ENCODE measurements at regions not wholly inside any gene's neighbourhood (a gene's known extent, or its start where the extent isn't known, plus 50 kb on each side); places are given as distances from the start of the nearest gene placed in this dataset.

- Histone ChIP-seq H4K20me1 (ENCODE audit: insufficient read depth, poor library complexity, severe bottlenecking) (no peaks in the 10 kb centered on the region), H3K9me3 (ENCODE audit: low read depth) (no peaks in the 10 kb centered on the region), H3K79me2 (no peaks in the 10 kb centered on the region), H3K36me3 (replicated peaks; ENCODE audit: insufficient read depth, low read depth) (no peaks in the 10 kb centered on the region), H3K4me3 (no peak overlapping the region), H2AFZ (no peak overlapping the region), H3K27ac (no peak overlapping the region), H3K4me1 (ENCODE audit: insufficient read depth) (peaks cover 5% of the 10 kb centered on the region), H3K4me2 (no peak overlapping the region), H3K9me2 (replicated peaks; ENCODE audit: insufficient read depth) (no peaks in the 10 kb centered on the region), H3K27me3 (peaks cover 20% of the 10 kb centered on the region)
- TF ChIP-seq CTCF (IDR thresholded peaks at IDR 0.05; ENCODE audit: poor library complexity) (no peak), EZH2 (IDR thresholded peaks at IDR 0.05; ENCODE audit: borderline replicate concordance) (no peak), EZH2phosphoT487 (IDR thresholded peaks at IDR 0.05; ENCODE audit: low read depth, severe bottlenecking, unreplicated experiment) (no peak)
- DNase-seq (ENCODE audit: low spot score): no peak
- WGBS (ENCODE audit: low lambda C conversion rate, missing lambda C conversion rate): 59% methylated on average over 5 of the region's 5 CpGs
These were observed 87.3 kb upstream of the CTTNBP2NL start for GRCh38 chr1:112308716-112309115.

GRCh38 chr1:112309499-112309898 is 86.5 kb upstream of the CTTNBP2NL start:
- Histone ChIP-seq H3K9me2 (replicated peaks; ENCODE audit: insufficient read depth) (no peaks in the 10 kb centered on the region), H3K27ac (no peak overlapping the region), H3K36me3 (replicated peaks; ENCODE audit: insufficient read depth, low read depth) (no peaks in the 10 kb centered on the region), H3K4me1 (ENCODE audit: insufficient read depth) (no peaks in the 10 kb centered on the region), H3K27me3 (peaks cover 20% of the 10 kb centered on the region), H3K4me2 (no peak overlapping the region), H3K9me3 (ENCODE audit: low read depth) (no peaks in the 10 kb centered on the region), H2AFZ (no peak overlapping the region), H4K20me1 (ENCODE audit: insufficient read depth, poor library complexity, severe bottlenecking) (no peaks in the 10 kb centered on the region), H3K79me2 (no peaks in the 10 kb centered on the region), H3K4me3 (no peak overlapping the region)
- TF ChIP-seq CTCF (IDR thresholded peaks at IDR 0.05; ENCODE audit: poor library complexity) (no peak), EZH2 (IDR thresholded peaks at IDR 0.05; ENCODE audit: borderline replicate concordance) (no peak), EZH2phosphoT487 (IDR thresholded peaks at IDR 0.05; ENCODE audit: low read depth, severe bottlenecking, unreplicated experiment) (no peak)
- 94% methylated on average over 5 of the region's 5 CpGs for WGBS (ENCODE audit: low lambda C conversion rate, missing lambda C conversion rate)
- no peak for DNase-seq (ENCODE audit: low spot score)

- no peak for DNase-seq (ENCODE audit: low spot score)
- no peak overlapping the region for H3K27ac ChIP-seq
- 53% methylated on average over 5 of the region's 5 CpGs for WGBS (ENCODE audit: low lambda C conversion rate, missing lambda C conversion rate)
- no peaks in the 10 kb centered on the region for H4K20me1 ChIP-seq (ENCODE audit: insufficient read depth, poor library complexity, severe bottlenecking)
- peaks cover 11% of the 10 kb centered on the region for H3K27me3 ChIP-seq
- H3K4me1 ChIP-seq (ENCODE audit: insufficient read depth): peaks cover 10% of the 10 kb centered on the region
- H3K79me2 ChIP-seq: no peaks in the 10 kb centered on the region
- H3K36me3 ChIP-seq (replicated peaks; ENCODE audit: insufficient read depth, low read depth): no peaks in the 10 kb centered on the region
- no peaks in the 10 kb centered on the region for H3K9me3 ChIP-seq (ENCODE audit: low read depth)
- no peaks in the 10 kb centered on the region for H3K9me2 ChIP-seq (replicated peaks; ENCODE audit: insufficient read depth)
- no peak overlapping the region for H3K4me3 ChIP-seq
- H3K4me2 ChIP-seq: no peak overlapping the region
- TF ChIP-seq EZH2 (IDR thresholded peaks at IDR 0.05; ENCODE audit: borderline replicate concordance) (no peak), EZH2phosphoT487 (IDR thresholded peaks at IDR 0.05; ENCODE audit: low read depth, severe bottlenecking, unreplicated experiment) (no peak), CTCF (IDR thresholded peaks at IDR 0.05; ENCODE audit: poor library complexity) (no peak)
- H2AFZ ChIP-seq: no peak overlapping the region
These were observed 83.7 kb upstream of the CTTNBP2NL start for GRCh38 chr1:112312315-112312714.

DNA sequence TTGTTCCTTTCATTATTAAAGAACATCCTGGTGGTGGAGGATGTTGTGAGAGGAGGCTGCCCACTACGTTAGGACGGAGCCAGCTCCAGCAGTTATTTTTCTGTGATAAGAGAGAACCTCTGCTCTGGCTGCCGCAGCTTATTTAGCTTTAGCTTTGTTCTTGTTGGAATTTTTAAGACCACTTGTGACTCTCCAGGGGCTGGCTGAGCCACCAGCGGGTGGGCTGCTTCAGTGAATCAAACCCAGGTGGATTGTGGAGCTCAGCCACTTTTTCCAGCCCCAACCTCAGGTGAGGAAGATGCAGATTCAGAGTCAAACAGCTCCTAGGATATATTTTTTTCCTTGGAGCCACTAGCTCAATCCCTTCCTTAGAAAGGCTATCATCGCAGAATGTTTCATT is 83.1 kb upstream of the CTTNBP2NL start:
- Histone ChIP-seq H3K27ac (no peak overlapping the region), H4K20me1 (ENCODE audit: insufficient read depth, poor library complexity, severe bottlenecking) (no peaks in the 10 kb centered on the region), H3K4me2 (no peak overlapping the region), H3K79me2 (no peaks in the 10 kb centered on the region), H3K36me3 (replicated peaks; ENCODE audit: insufficient read depth, low read depth) (no peaks in the 10 kb centered on the region), H3K9me2 (replicated peaks; ENCODE audit: insufficient read depth) (no peaks in the 10 kb centered on the region), H2AFZ (no peak overlapping the region), H3K4me1 (ENCODE audit: insufficient read depth) (peaks cover 13% of the 10 kb centered on the region), H3K4me3 (no peak overlapping the region), H3K9me3 (ENCODE audit: low read depth) (no peaks in the 10 kb centered on the region), H3K27me3 (peaks cover 6% of the 10 kb centered on the region)
- DNase-seq (ENCODE audit: low spot score): no peak
- no peak for TF ChIP-seq EZH2 (IDR thresholded peaks at IDR 0.05; ENCODE audit: borderline replicate concordance)
- TF ChIP-seq EZH2phosphoT487 (IDR thresholded peaks at IDR 0.05; ENCODE audit: low read depth, severe bottlenecking, unreplicated experiment): no peak
- WGBS (ENCODE audit: low lambda C conversion rate, missing lambda C conversion rate): 46% methylated on average over 5 of the region's 5 CpGs

Data from hepatocyte (in vitro differentiated cells).